IMR-90 (cell line): ENCODE measurements at regions not wholly inside any gene's neighbourhood (a gene's known extent, or its start where the extent isn't known, plus 50 kb on each side); places are given as distances from the start of the nearest gene placed in this dataset.

Experiments used
- ATAC-seq: fragments of 200-7000 bp; cut with Tn5 transposase; 2 replicates; pipeline ENCODE4 v1.9.1; 2020; ENCODE audit warnings: low read depth, mild to moderate bottlenecking, moderate library complexity
- BruUV-seq: library from RNA; stranded (reverse); fragments of 400-500 nt; replicated peaks from 2 replicates; lab custom pipeline; 2021; lab: Mats Ljungman, UMichigan
- CTCF ChIA-PET: fragments of 300-600 bp; formaldehyde crosslinking; extraction: SDS; loops from one replicate; lab custom pipeline; 2021; ENCODE audit warnings: antibody characterized with exemption; lab: Yijun Ruan, JAX
- POLR2A ChIA-PET: fragments of 300-600 bp; sonication (Branson Sonifier 250); formaldehyde crosslinking; loops from one replicate; lab custom pipeline; 2022; ENCODE audit warnings: antibody characterized with exemption; ENCODE audit not compliant: unreplicated experiment; lab: Charles Lee
- DNase-seq: peaks from one replicate; pipeline ENCODE4 v3.0.0; 2013
- H2AFZ ChIP-seq: replicated peaks from 2 replicates; pipeline ENCODE3; 2013; ENCODE audit warnings: low read length, mild to moderate bottlenecking; ENCODE audit not compliant: poor library complexity
- H2AK5ac ChIP-seq: 2 replicates; pipeline ENCODE4 v1.6.1; 2013; ENCODE audit warnings: low read depth, low read length, inconsistent platforms
- H2AK9ac ChIP-seq: replicated peaks from 2 replicates; pipeline ENCODE3; 2013; ENCODE audit warnings: mild to moderate bottlenecking, low read depth, low read length, moderate library complexity; ENCODE audit not compliant: poor library complexity
- H2BK120ac ChIP-seq: 2 replicates; pipeline ENCODE4 v1.6.1; 2013; ENCODE audit warnings: low read depth, low read length, inconsistent platforms
- H2BK15ac ChIP-seq: 3 replicates; pipeline ENCODE4 v1.6.1; 2013; ENCODE audit warnings: low read depth, low read length, inconsistent platforms
- H2BK20ac ChIP-seq: 2 replicates; pipeline ENCODE4 v1.6.1; 2013; ENCODE audit warnings: low read depth, mild to moderate bottlenecking, inconsistent platforms, low read length, moderate library complexity
- H2BK5ac ChIP-seq: 2 replicates; pipeline ENCODE4 v1.6.1; 2013; ENCODE audit warnings: mild to moderate bottlenecking, low read depth, low read length, inconsistent platforms; ENCODE audit not compliant: poor library complexity, severe bottlenecking
- H3K14ac ChIP-seq: replicated peaks from 2 replicates; pipeline ENCODE4 v1.6.1; 2013; ENCODE audit warnings: low read depth, low read length, inconsistent platforms
- H3K18ac ChIP-seq: 2 replicates; pipeline ENCODE4 v1.6.1; 2013; ENCODE audit warnings: low read depth, low read length, control low read depth
- H3K23ac ChIP-seq: 2 replicates; pipeline ENCODE4 v1.6.1; 2013; ENCODE audit warnings: low read depth, low read length, inconsistent platforms
- H3K27ac ChIP-seq: 2 replicates; pipeline ENCODE4 v1.5.1; 2013; ENCODE audit warnings: mild to moderate bottlenecking, control low read depth, low read length; ENCODE audit not compliant: insufficient read depth
- H3K27me3 ChIP-seq: 2 replicates; pipeline ENCODE4 v1.6.1; 2013; ENCODE audit warnings: low read length; ENCODE audit not compliant: control insufficient read depth, insufficient read depth
- H3K36me3 ChIP-seq: 2 replicates; pipeline ENCODE4 v1.6.1; 2013; ENCODE audit warnings: low read length, mixed read lengths; ENCODE audit not compliant: control insufficient read depth, insufficient read depth
- H3K4ac ChIP-seq: 2 replicates; pipeline ENCODE4 v1.6.1; 2013; ENCODE audit warnings: low read depth, low read length, inconsistent platforms
- H3K4me1 ChIP-seq: 2 replicates; pipeline ENCODE4 v1.6.1; 2013; ENCODE audit warnings: low read length, mixed read lengths; ENCODE audit not compliant: control insufficient read depth, insufficient read depth
- H3K4me2 ChIP-seq: 2 replicates; pipeline ENCODE4 v1.6.1; 2013; ENCODE audit warnings: low read depth, mild to moderate bottlenecking, control low read depth, low read length, moderate library complexity
- H3K4me3 ChIP-seq: 2 replicates; pipeline ENCODE4 v1.5.1; 2013; ENCODE audit warnings: low read depth, mild to moderate bottlenecking, control low read depth, low read length, moderate library complexity; ENCODE audit not compliant: insufficient read depth
- H3K56ac ChIP-seq: 2 replicates; pipeline ENCODE4 v1.6.1; 2013; ENCODE audit warnings: low read length, inconsistent platforms; ENCODE audit not compliant: insufficient read depth; ENCODE audit errors: extremely low read depth
- H3K79me1 ChIP-seq, 2 experiments: 2 replicates each; pipeline ENCODE4 v1.6.1; 2013; ENCODE audit warnings: low read length in 2 of 2, inconsistent platforms in 1 of 2, low read depth in 1 of 2
- H3K9ac ChIP-seq: 2 replicates; pipeline ENCODE4 v1.6.1; 2013; ENCODE audit warnings: low read depth, low read length, control low read depth
- H3K9me1 ChIP-seq: 2 replicates; pipeline ENCODE4 v1.6.1; 2013; ENCODE audit warnings: low read length, inconsistent platforms; ENCODE audit not compliant: insufficient read depth
- H3K9me3 ChIP-seq: 2 replicates; pipeline ENCODE4 v1.6.1; 2013; ENCODE audit warnings: low read length; ENCODE audit not compliant: control insufficient read depth, insufficient read depth
- H4K20me1 ChIP-seq: 2 replicates; pipeline ENCODE4 v1.6.1; 2013; ENCODE audit warnings: low read length, inconsistent platforms; ENCODE audit not compliant: insufficient read depth
- H4K5ac ChIP-seq: 2 replicates; pipeline ENCODE4 v1.6.1; 2013; ENCODE audit warnings: mild to moderate bottlenecking, low read depth, low read length, control low read depth
- H4K8ac ChIP-seq, 2 experiments: 2 replicates each; pipeline ENCODE4 v1.6.1; 2013; ENCODE audit warnings: low read depth in 2 of 2, low read length in 2 of 2, control low read depth in 1 of 2, inconsistent platforms in 1 of 2
- H4K91ac ChIP-seq: 2 replicates; pipeline ENCODE4 v1.6.1; 2013; ENCODE audit warnings: low read depth, low read length, inconsistent platforms; ENCODE audit not compliant: insufficient read depth
- CEBPB ChIP-seq: IDR thresholded peaks from 2 replicates; pipeline ENCODE4 v1.6.1; 2012; ENCODE audit warnings: low read depth, low read length, improper control_type of control experiment
- CHD1 ChIP-seq: IDR thresholded peaks from 2 replicates; pipeline ENCODE4 v1.6.1; 2012; ENCODE audit warnings: low read depth, low read length, improper control_type of control experiment
- CTCF ChIP-seq: conservative IDR thresholded peaks from 2 replicates; pipeline ENCODE4 v1.5.1; 2012; ENCODE audit warnings: mild to moderate bottlenecking, low read depth, low read length, improper control_type of control experiment
- ELK1 ChIP-seq: fragments of 150-350 bp; IDR thresholded peaks from 2 replicates; pipeline ENCODE4 v1.6.1; 2016; ENCODE audit warnings: low read depth, mild to moderate bottlenecking, low read length, moderate library complexity, borderline replicate concordance
- FOS ChIP-seq: fragments of 150-350 bp; IDR thresholded peaks from 2 replicates; pipeline ENCODE4 v1.6.1; 2016; ENCODE audit warnings: low read depth, low read length
- MAFK ChIP-seq: IDR thresholded peaks from 2 replicates; pipeline ENCODE4 v1.6.1; 2012; ENCODE audit warnings: low read depth, low read length, improper control_type of control experiment
- MAZ ChIP-seq: IDR thresholded peaks from 2 replicates; pipeline ENCODE4 v1.6.1; 2012; ENCODE audit warnings: low read depth, mild to moderate bottlenecking, low read length, improper control_type of control experiment, moderate library complexity, borderline replicate concordance
- MXI1 ChIP-seq: IDR thresholded peaks from 2 replicates; pipeline ENCODE4 v1.6.1; 2012; ENCODE audit warnings: low read depth, mild to moderate bottlenecking, low read length, moderate library complexity, borderline replicate concordance
- RAD21 ChIP-seq: IDR thresholded peaks from 2 replicates; pipeline ENCODE4 v1.6.1; 2012; ENCODE audit warnings: low read length, improper control_type of control experiment
- RFX5 ChIP-seq: IDR thresholded peaks from 2 replicates; pipeline ENCODE4 v1.8.0; 2012; ENCODE audit warnings: low read depth, mild to moderate bottlenecking, low read length, moderate library complexity
- WGBS, 2 experiments: methylation state at CpG; one replicate each; pipeline versions ENCODE4 v1.1.5 to v1.1.7; 2013; ENCODE audit warnings: missing lambda C conversion rate in 2 of 2; ENCODE audit not compliant: insufficient read length in 1 of 2; ENCODE audit errors: extremely low coverage in 2 of 2; 5-methylcytosine and 5-hydroxymethylcytosine counted together
- dilution Hi-C: fragments of 300-500 bp; cut with HindIII; formaldehyde crosslinking; loops from one replicate; pipeline ENCODE4 v1.14.3; 2018; ENCODE audit warnings: low sequenced_read_pairs; ENCODE audit not compliant: unreplicated experiment
- in situ Hi-C: fragments of 300-500 bp; cut with MboI; formaldehyde crosslinking; loops from 3 replicates; pipeline ENCODE4 v1.14.3; 2019; ENCODE audit warnings: low sequenced_read_pairs, inconsistent platforms, mixed read lengths
- intact Hi-C: fragments of 100-400 bp; cut with micrococcal nuclease; formaldehyde crosslinking; loops from 2 replicates; pipeline ENCODE4 v1.10.0; 2022

GRCh38 chr4:24456431-24456830 lies 127.9 kb downstream of the DHX15 start:
- H4K91ac ChIP-seq: no peak overlapping the region
- H3K36me3 ChIP-seq: no peaks in the 10 kb centered on the region
- no peak overlapping the region for H2AK5ac ChIP-seq
- in situ Hi-C loops: no loop called here
- dilution Hi-C loops: no loop called here
- H4K5ac ChIP-seq: no peak overlapping the region
- H3K79me1 ChIP-seq: no peaks in the 10 kb centered on the region
- H2BK120ac ChIP-seq: no peak overlapping the region
- no TSS peak for BruUV-seq
- H4K20me1 ChIP-seq: no peaks in the 10 kb centered on the region
- ChIA-PET CTCF (no interaction called here), POLR2A (no interaction called here)
- no peak for TF ChIP-seq RFX5
- TF ChIP-seq MXI1: no peak
- TF ChIP-seq FOS: no peak
- TF ChIP-seq ELK1: no peak
- TF ChIP-seq CHD1: no peak
- no peak for TF ChIP-seq CEBPB
- TF ChIP-seq MAFK: no peak
- TF ChIP-seq RAD21: no peak
- no peak for TF ChIP-seq CTCF
- TF ChIP-seq MAZ: no peak
- intact Hi-C loops: no loop called here
- DNase-seq: no peak
- no peak overlapping the region for H3K23ac ChIP-seq
- no peak overlapping the region for H2BK20ac ChIP-seq
- no peak overlapping the region for H2BK5ac ChIP-seq
- no peaks in the 10 kb centered on the region for H3K9me1 ChIP-seq
- H4K8ac ChIP-seq: no peak overlapping the region
- WGBS, 2 experiments: 90% methylated on average over 2 of the region's 2 CpGs; no CpG with 5 or more reads in 1 of the 2 experiments
- H3K4me1 ChIP-seq: no peaks in the 10 kb centered on the region
- no peak overlapping the region for H3K4me2 ChIP-seq
- no peak overlapping the region for H2AFZ ChIP-seq
- no peak overlapping the region for H3K56ac ChIP-seq
- H3K27ac ChIP-seq: no peak overlapping the region
- H3K4ac ChIP-seq: no peak overlapping the region
- H2BK15ac ChIP-seq: no peak overlapping the region
- H3K27me3 ChIP-seq: no peaks in the 10 kb centered on the region; the same call in 1 of the 2 replicates
- H3K14ac ChIP-seq: no peak overlapping the region
- no peak overlapping the region for H2AK9ac ChIP-seq
- H3K9ac ChIP-seq: no peak overlapping the region
- H3K9me3 ChIP-seq: peaks cover 2% of the 10 kb centered on the region; the same call in 1 of the 2 replicates
- no peak overlapping the region for H3K4me3 ChIP-seq
- no peak overlapping the region for H3K18ac ChIP-seq
- no peak for ATAC-seq
